ENCODE measurements at regions not wholly inside any gene's neighbourhood (a gene's known extent, or its start where the extent isn't known, plus 50 kb on each side); places are given as distances from the start of the nearest gene placed in this dataset.

DNA sequence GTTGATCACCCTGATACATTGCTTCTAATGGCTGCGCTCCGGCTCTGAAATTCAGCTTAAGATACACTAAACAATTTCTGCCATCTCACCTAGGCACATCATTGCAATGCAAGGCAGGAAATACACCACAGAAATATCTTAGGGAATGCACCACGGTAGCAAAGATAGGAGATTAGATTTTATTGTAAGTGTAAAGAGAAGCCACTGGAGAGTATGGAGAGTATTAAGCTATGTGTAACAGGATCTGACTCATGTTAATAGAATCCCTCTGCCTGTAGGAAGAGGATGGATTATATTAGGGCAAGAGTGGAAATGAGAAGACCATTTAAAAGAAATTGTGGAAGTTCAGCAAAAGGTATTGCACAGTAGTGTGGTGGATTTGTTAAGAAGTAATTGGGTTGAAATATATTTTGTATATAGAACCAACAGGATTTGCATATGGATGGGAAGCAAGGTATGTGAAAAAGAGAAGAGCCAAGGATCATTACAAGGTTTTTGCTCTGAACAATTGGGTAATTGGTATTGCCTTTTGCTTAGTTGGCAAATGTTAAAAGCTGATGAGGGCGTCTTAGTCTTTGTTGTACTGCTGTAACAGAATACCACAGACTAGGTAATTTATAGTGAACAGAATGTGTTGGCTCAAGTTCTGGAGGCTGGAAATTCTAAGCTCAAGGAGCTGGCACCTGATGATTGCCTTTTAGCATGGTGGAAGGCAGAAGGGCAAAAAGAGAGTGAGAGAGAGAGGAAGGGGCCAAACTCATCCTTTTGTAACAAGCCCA is 636.1 kb downstream of the PSAT1 start:
- Histone ChIP-seq H3K9me3 (no peaks in the 10 kb centered on the region), H3K4me1 (no peaks in the 10 kb centered on the region), H3K4me3 (no peak overlapping the region), H3K27me3 (no peaks in the 10 kb centered on the region), H3K27ac (no peak overlapping the region), H3K36me3 (no peaks in the 10 kb centered on the region)
- intact Hi-C loops (cut with DNase I) = no loop called here
- DNase-seq = no peak
- ATAC-seq = no peak
- TF ChIP-seq, protein P1, sequence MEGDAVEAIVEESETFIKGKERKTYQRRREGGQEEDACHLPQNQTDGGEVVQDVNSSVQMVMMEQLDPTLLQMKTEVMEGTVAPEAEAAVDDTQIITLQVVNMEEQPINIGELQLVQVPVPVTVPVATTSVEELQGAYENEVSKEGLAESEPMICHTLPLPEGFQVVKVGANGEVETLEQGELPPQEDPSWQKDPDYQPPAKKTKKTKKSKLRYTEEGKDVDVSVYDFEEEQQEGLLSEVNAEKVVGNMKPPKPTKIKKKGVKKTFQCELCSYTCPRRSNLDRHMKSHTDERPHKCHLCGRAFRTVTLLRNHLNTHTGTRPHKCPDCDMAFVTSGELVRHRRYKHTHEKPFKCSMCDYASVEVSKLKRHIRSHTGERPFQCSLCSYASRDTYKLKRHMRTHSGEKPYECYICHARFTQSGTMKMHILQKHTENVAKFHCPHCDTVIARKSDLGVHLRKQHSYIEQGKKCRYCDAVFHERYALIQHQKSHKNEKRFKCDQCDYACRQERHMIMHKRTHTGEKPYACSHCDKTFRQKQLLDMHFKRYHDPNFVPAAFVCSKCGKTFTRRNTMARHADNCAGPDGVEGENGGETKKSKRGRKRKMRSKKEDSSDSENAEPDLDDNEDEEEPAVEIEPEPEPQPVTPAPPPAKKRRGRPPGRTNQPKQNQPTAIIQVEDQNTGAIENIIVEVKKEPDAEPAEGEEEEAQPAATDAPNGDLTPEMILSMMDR (IDR thresholded peaks at IDR 0.05) = no peak

DNA sequence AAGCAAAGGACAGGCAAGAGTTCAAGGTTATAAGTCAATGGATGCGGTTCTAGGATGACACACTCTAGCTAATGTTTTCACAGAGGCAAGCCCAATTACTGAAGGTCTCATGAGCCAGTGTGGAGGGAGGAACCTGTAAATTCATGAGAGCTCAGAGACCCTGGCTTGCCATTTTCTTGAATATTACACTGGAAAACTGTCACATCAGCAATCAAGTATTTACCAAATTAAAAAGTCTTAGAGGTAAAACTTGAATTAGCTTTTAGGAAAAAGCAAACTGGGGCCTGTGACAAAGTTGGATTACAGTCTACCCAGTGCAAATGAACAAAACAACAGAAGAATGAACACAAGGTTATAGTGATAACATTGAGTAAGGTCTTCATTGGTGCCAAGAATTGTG is 636.9 kb upstream of the TLE4 start:
- Histone ChIP-seq H3K36me3 (no peaks in the 10 kb centered on the region), H3K4me3 (no peak overlapping the region), H3K27me3 (no peaks in the 10 kb centered on the region), H3K9me3 (no peaks in the 10 kb centered on the region), H3K4me1 (no peaks in the 10 kb centered on the region), H3K27ac (no peak overlapping the region)
- ATAC-seq (no peak), DNase-seq (no peak)
- intact Hi-C loops (cut with DNase I) = no loop called here
- TF ChIP-seq, protein P1 (IDR thresholded peaks at IDR 0.05) = no peak

DNA sequence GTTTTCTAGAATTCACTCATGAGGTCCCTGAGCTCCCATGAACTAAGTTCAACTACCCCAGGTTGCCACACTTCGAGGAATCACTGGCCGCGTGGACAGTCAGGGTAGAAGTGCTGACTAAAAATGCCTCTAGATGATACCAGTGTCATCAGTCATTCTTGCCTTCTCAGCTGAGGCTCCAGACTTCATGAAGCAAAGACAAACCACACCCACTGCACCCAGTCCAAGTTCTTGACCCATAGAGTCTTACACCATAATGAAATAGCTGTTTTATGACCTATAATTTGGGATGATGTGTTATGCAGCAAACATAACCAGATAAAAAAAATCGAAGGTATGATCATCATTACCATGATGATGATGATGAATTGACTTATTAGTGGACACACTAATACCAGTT is 632.9 kb upstream of the TLE4 start:
- no peak for DNase-seq
- Histone ChIP-seq H3K4me3 (no peak overlapping the region), H3K9me3 (no peaks in the 10 kb centered on the region), H3K36me3 (no peaks in the 10 kb centered on the region), H3K27me3 (no peaks in the 10 kb centered on the region), H3K27ac (no peak overlapping the region), H3K4me1 (no peaks in the 10 kb centered on the region)
- TF ChIP-seq, protein P1 (IDR thresholded peaks at IDR 0.05) = no peak
- intact Hi-C loops (cut with DNase I) = no loop called here
- no peak for ATAC-seq

DNA sequence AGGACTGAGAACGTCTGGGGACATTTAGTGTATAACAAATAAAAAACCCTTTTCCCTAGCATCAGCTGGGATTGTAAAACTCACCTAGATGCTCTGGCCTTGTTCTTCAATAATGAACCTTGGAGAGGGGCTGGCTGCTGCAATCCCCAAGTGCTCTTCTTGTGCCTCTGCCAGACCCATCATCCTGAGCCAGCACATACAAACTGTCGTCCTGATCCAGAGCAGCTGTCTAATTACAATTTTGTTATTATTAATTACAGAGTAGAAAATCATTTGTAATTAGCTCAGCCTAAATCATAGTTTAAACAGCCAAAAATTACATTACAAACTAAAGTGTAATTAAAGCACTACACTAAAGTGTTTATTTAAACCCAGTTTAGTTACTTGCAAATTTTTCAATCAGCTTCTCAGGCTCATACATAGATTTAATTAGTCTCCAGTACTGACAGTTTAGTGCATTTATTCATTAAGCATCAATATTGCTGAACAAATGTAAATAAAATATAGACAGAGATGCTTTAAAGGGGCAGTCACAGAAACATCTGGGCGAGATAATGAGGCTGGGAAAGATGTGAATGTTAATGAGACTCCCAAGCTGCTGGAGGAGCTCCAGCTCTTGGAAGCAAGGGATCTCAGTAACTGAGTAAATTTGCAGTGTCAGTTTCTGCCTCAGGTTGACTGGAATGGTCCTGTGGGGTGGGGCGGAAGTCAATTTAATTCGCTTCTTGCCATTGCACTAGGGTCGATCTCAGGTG is 632.3 kb upstream of the TLE4 start:
- no peaks in the 10 kb centered on the region for H3K27me3 ChIP-seq
- H3K4me3 ChIP-seq = no peak overlapping the region
- intact Hi-C loops (cut with DNase I) = no loop called here
- H3K27ac ChIP-seq = no peak overlapping the region
- TF ChIP-seq, protein P1 (IDR thresholded peaks at IDR 0.05) = no peak
- DNase-seq (peak in 1 of 4 donors; percentile 21), ATAC-seq (no peak)
- no peaks in the 10 kb centered on the region for H3K9me3 ChIP-seq
- H3K36me3 ChIP-seq = no peaks in the 10 kb centered on the region
- H3K4me1 ChIP-seq = no peaks in the 10 kb centered on the region

DNA sequence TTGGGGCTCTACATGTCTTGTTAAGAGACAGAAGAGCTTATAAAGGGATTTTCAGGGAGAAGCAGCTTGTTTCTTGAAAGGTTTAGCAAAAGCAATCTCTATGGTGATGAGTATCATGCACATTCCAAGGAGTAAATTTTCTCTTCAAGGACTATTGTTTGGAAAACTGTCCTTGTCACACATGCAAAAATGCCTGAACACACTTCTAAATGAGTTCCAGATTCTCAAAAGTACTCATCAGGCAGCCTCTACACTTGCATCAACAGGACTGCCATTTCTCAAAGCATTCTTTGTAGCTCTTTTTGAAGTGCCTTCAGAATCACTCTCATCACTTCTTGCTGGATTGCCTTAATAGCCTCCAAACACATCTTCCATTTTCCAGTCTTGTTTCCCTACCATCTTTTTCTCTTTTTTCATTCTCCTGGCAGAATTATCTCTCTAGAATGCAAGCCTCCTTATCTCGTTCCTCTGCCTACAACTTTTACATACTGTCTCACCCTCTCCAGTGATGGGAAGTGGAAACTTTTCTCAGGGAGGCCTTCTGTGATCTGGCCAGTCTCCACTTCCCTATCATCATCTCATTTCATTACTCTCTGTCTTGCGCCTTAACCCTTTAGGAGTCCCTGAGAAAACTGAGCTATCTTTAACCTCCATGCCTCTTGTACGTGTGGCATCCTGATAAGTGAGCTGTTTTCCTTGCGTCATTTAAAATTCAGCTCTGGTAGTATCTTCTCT is 631.5 kb upstream of the TLE4 start:
- DNase-seq (no peak), ATAC-seq (no peak)
- Histone ChIP-seq H3K4me1 (no peaks in the 10 kb centered on the region), H3K27me3 (no peaks in the 10 kb centered on the region), H3K9me3 (no peaks in the 10 kb centered on the region), H3K36me3 (no peaks in the 10 kb centered on the region), H3K27ac (no peak overlapping the region), H3K4me3 (no peak overlapping the region)
- intact Hi-C loops (cut with DNase I) = no loop called here
- TF ChIP-seq, protein P1 (IDR thresholded peaks at IDR 0.05) = no peak

Measured in left lung (tissue), 4 donors.